SU-DHL-6 (cell line): ENCODE measurements at regions not wholly inside any gene's neighbourhood (a gene's known extent, or its start where the extent isn't known, plus 50 kb on each side); places are given as distances from the start of the nearest gene placed in this dataset.

Source experiments
- CTCF ChIP-seq: fragments of 200-600 bp; sonication (generic); IDR thresholded peaks from one replicate; pipeline ENCODE4 v1.5.1; 2017; ENCODE audit warnings: antibody characterized with exemption, mild to moderate bottlenecking, low read length, moderate library complexity; ENCODE audit not compliant: insufficient read depth, poor library complexity, severe bottlenecking
- EZH2phosphoT487 ChIP-seq: fragments of 200-600 bp; sonication (generic), shearing (Covaris generic); conservative IDR thresholded peaks from 2 replicates; pipeline ENCODE4 v1.6.1; 2018; ENCODE audit warnings: mild to moderate bottlenecking, antibody characterized with exemption, low read length, moderate library complexity, mixed read lengths

GRCh38 chr1:217097819-217098218 is 374.6 kb upstream of the ESRRG start:
- TF ChIP-seq CTCF (no peak), EZH2phosphoT487 (no peak)
